Endothelial cell of umbilical vein (primary cell): ENCODE measurements at regions not wholly inside any gene's neighbourhood (a gene's known extent, or its start where the extent isn't known, plus 50 kb on each side); places are given as distances from the start of the nearest gene placed in this dataset.

Experiments used
- BruUV-seq: library from RNA; stranded (reverse); fragments of 400-500 nt; replicated peaks from 2 replicates; lab custom pipeline; 2021; lab: Mats Ljungman, UMichigan
- CTCF ChIA-PET: fragments of 300-600, 350-600 bp; sonication (Branson Sonifier 250); formaldehyde crosslinking; loops from one replicate; lab custom pipeline; 2021; ENCODE audit warnings: antibody characterized with exemption, inconsistent platforms; lab: Charles Lee
- POLR2A ChIA-PET: fragments of 300-600, 350-600 bp; sonication (Branson Sonifier 250); formaldehyde crosslinking; loops from one replicate; lab custom pipeline; 2021; ENCODE audit warnings: antibody characterized with exemption, inconsistent platforms; lab: Charles Lee
- DNase-seq: peaks from one replicate; pipeline ENCODE4 v3.0.0-alpha.2; 2011; ENCODE audit warnings: low read depth, low spot score
- FAIRE-seq: peaks from 2 replicates; lab custom pipeline; 2011; peaks lifted over from hg19 to GRCh38; lab: Jason Lieb, UNC
- H2AFZ ChIP-seq: 2 replicates; pipeline ENCODE4 v1.6.0; 2012; ENCODE audit warnings: low read depth, low read length, control low read depth, inconsistent platforms
- H3K27ac ChIP-seq: 2 replicates; pipeline ENCODE4 v1.5.1; 2011; ENCODE audit warnings: low read depth, mild to moderate bottlenecking, control low read depth, low read length, moderate library complexity; ENCODE audit not compliant: insufficient read depth
- H3K27me3 ChIP-seq, 2 experiments: 2 replicates each; pipeline versions ENCODE4 v1.6.0 to v1.6.1; 2011; ENCODE audit warnings: low read length in 2 of 2, mixed read lengths in 1 of 2; ENCODE audit not compliant: control insufficient read depth in 2 of 2, insufficient read depth in 2 of 2
- H3K36me3 ChIP-seq, 2 experiments: 2 replicates in 1 of 2; 3 replicates in 1 of 2; pipeline ENCODE4 v1.5.1; 2011; ENCODE audit warnings: low read length in 2 of 2, mild to moderate bottlenecking in 1 of 2, moderate library complexity in 1 of 2; ENCODE audit not compliant: control insufficient read depth in 2 of 2, insufficient read depth in 2 of 2; ENCODE audit errors: extremely low read depth in 1 of 2
- H3K4me1 ChIP-seq: 3 replicates; pipeline ENCODE4 v1.5.1; 2011; ENCODE audit warnings: mild to moderate bottlenecking, low read length; ENCODE audit not compliant: control insufficient read depth, insufficient read depth; ENCODE audit errors: extremely low read depth
- H3K4me2 ChIP-seq: 2 replicates; pipeline ENCODE4 v1.6.1; 2011; ENCODE audit warnings: low read length, control low read depth, mixed read lengths; ENCODE audit not compliant: insufficient read depth
- H3K4me3 ChIP-seq, 3 experiments: fragments of 200-600 bp in 1 of 3; sonication (generic), shearing (Covaris generic) in 1 of 3; replicated peaks in 1 of 3; 2 replicates each; pipeline ENCODE4 v1.5.1; 2011 to 2016; ENCODE audit warnings: control low read depth in 3 of 3, low read length in 3 of 3, mild to moderate bottlenecking in 2 of 3, inconsistent platforms in 1 of 3, low read depth in 1 of 3, moderate library complexity in 1 of 3; ENCODE audit not compliant: insufficient read depth in 1 of 3
- H3K79me2 ChIP-seq: 2 replicates; pipeline ENCODE4 v1.6.0; 2012; ENCODE audit warnings: low read length, inconsistent platforms; ENCODE audit not compliant: control insufficient read depth, insufficient read depth
- H3K9ac ChIP-seq: replicated peaks from 2 replicates; pipeline ENCODE3; 2011; ENCODE audit warnings: low read length, control low read depth; ENCODE audit not compliant: insufficient read depth; ENCODE audit errors: extremely low read depth
- H3K9me1 ChIP-seq: replicated peaks from 3 replicates; pipeline ENCODE4 v1.6.0; 2011; ENCODE audit warnings: mild to moderate bottlenecking, low read length; ENCODE audit not compliant: control insufficient read depth, insufficient read depth; ENCODE audit errors: extremely low read depth
- H3K9me3 ChIP-seq: replicated peaks from 2 replicates; pipeline ENCODE4 v1.5.1; 2012; ENCODE audit warnings: low read length, inconsistent platforms; ENCODE audit not compliant: control insufficient read depth, insufficient read depth
- H4K20me1 ChIP-seq: replicated peaks from 2 replicates; pipeline ENCODE3; 2011; ENCODE audit warnings: mild to moderate bottlenecking, low read length; ENCODE audit not compliant: control insufficient read depth, insufficient read depth; ENCODE audit errors: extremely low read depth
- EZH2 ChIP-seq: IDR thresholded peaks from 2 replicates; pipeline ENCODE4 v1.6.1; 2012; ENCODE audit warnings: borderline replicate concordance, low read depth, mild to moderate bottlenecking, moderate library complexity, low read length, inconsistent platforms; ENCODE audit not compliant: severe bottlenecking
- FOS ChIP-seq: IDR thresholded peaks from 2 replicates; pipeline ENCODE4 v1.6.1; 2011; ENCODE audit warnings: mild to moderate bottlenecking, low read length, moderate library complexity, borderline replicate concordance; ENCODE audit not compliant: insufficient read depth
- GATA2 ChIP-seq: IDR thresholded peaks from 2 replicates; pipeline ENCODE4 v1.7.0; 2011; ENCODE audit warnings: low read depth, mild to moderate bottlenecking, moderate library complexity, mixed read lengths, low read length; ENCODE audit not compliant: insufficient read length, insufficient read depth
- JUN ChIP-seq: IDR thresholded peaks from 2 replicates; pipeline ENCODE4 v1.6.1; 2011; ENCODE audit warnings: borderline replicate concordance, low read depth; ENCODE audit not compliant: insufficient read length, insufficient read depth
- MYC ChIP-seq: IDR thresholded peaks from one replicate; pipeline ENCODE4 v1.6.1; 2011; ENCODE audit warnings: mild to moderate bottlenecking, low read depth, low read length
- POLR2A ChIP-seq: IDR thresholded peaks from 2 replicates; pipeline ENCODE4 v1.6.1; 2012; ENCODE audit warnings: low read depth, mild to moderate bottlenecking, control low read depth, low read length
- POLR2AphosphoS5 ChIP-seq: IDR thresholded peaks from 2 replicates; pipeline ENCODE4 v1.6.1; 2012; ENCODE audit warnings: low read depth, mild to moderate bottlenecking, control low read depth, low read length, moderate library complexity; ENCODE audit not compliant: insufficient read depth
- dilution Hi-C: fragments of 300-500 bp; cut with MboI; formaldehyde crosslinking; loops from one replicate; pipeline ENCODE4 v1.15.0; 2019; ENCODE audit warnings: low sequenced_read_pairs; ENCODE audit not compliant: extremely low pct_ligation_motif_present
- intact Hi-C: fragments of 100-400 bp; cut with micrococcal nuclease; formaldehyde crosslinking; loops from one replicate; pipeline ENCODE4 v1.10.0; 2022
- TF ChIP-seq, protein P1 (sequence below): IDR thresholded peaks from 2 replicates; pipeline ENCODE4 v1.6.1; 2011; ENCODE audit not compliant: insufficient read depth, insufficient read length
- TF ChIP-seq, protein P2 (sequence below), 2 donors: IDR thresholded peaks; 1 replicate in 1 of 2; 2 replicates in 1 of 2; pipeline ENCODE4 v1.5.1; 2011; ENCODE audit warnings: low read length in 2 of 2, mild to moderate bottlenecking in 2 of 2, moderate library complexity in 2 of 2, control low read depth in 1 of 2, inconsistent platforms in 1 of 2, low read depth in 1 of 2; ENCODE audit not compliant: insufficient read depth in 1 of 2; ENCODE audit errors: extremely low read depth in 1 of 2

DNA sequence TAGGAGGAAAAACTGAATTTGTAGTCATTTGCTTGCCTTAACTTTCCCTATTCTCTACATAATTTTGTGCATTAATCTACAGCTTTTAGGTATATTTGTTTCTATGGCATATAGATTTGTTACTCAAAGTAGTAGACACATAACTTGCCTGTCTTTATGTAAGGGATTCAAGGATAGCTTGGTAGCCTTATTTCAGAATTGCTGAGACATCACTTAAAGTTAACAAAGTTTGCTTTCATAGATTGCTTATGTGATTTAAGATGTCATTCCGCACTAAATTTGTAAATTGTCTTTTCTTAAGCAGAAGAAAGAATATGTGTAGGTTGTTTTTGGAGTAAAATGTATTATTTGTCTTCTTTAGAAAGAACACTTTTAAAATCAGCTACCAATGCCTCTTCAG lies 477.7 kb upstream of the NOVA1 start:
- FAIRE-seq (no peak), DNase-seq (no peak)
- no TSS peak for BruUV-seq
- H3K4me3 ChIP-seq, result no peak overlapping the region
- H2AFZ ChIP-seq, result no peak overlapping the region
- no peaks in the 10 kb centered on the region for H3K9me1 ChIP-seq
- TF ChIP-seq, protein P1, sequence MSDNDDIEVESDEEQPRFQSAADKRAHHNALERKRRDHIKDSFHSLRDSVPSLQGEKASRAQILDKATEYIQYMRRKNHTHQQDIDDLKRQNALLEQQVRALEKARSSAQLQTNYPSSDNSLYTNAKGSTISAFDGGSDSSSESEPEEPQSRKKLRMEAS, result no peak
- TF ChIP-seq, protein P2, sequence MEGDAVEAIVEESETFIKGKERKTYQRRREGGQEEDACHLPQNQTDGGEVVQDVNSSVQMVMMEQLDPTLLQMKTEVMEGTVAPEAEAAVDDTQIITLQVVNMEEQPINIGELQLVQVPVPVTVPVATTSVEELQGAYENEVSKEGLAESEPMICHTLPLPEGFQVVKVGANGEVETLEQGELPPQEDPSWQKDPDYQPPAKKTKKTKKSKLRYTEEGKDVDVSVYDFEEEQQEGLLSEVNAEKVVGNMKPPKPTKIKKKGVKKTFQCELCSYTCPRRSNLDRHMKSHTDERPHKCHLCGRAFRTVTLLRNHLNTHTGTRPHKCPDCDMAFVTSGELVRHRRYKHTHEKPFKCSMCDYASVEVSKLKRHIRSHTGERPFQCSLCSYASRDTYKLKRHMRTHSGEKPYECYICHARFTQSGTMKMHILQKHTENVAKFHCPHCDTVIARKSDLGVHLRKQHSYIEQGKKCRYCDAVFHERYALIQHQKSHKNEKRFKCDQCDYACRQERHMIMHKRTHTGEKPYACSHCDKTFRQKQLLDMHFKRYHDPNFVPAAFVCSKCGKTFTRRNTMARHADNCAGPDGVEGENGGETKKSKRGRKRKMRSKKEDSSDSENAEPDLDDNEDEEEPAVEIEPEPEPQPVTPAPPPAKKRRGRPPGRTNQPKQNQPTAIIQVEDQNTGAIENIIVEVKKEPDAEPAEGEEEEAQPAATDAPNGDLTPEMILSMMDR (IDR thresholded peaks at IDR 0.05; ENCODE audit: extremely low read depth in 1 of 2, insufficient read depth in 1 of 2, low read depth in 1 of 2, low read length in 2 of 2), result no peak
- H3K9ac ChIP-seq, result no peak overlapping the region
- no peak overlapping the region for H3K4me2 ChIP-seq
- intact Hi-C loops (no loop called here), dilution Hi-C loops (no loop called here)
- H3K4me1 ChIP-seq, result no peaks in the 10 kb centered on the region
- ChIA-PET CTCF (no interaction called here), POLR2A (no interaction called here)
- no peaks in the 10 kb centered on the region for H3K79me2 ChIP-seq
- no peak overlapping the region for H3K27ac ChIP-seq
- no peaks in the 10 kb centered on the region for H3K9me3 ChIP-seq
- H3K36me3 ChIP-seq, result no peaks in the 10 kb centered on the region
- H4K20me1 ChIP-seq, result no peaks in the 10 kb centered on the region
- no peaks in the 10 kb centered on the region for H3K27me3 ChIP-seq

DNA sequence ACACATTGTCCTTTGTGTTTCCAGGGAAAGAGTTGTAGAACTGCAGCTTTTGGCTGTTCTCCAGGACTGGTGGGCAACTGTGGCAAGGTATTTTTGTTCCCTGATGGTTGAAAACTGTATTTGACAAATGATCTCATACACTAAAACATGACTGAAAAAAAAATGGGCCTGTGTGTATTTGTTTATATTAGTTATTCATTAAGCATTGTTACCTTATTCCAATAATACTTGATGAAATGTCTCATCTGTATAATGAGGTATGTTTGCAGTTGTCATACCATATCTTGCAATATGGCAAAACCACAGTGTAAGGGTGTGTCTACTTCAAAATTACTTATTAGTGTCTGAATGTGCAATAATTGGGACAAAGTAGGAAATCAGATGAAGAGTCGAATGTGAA lies 479.4 kb upstream of the NOVA1 start:
- no peaks in the 10 kb centered on the region for H3K79me2 ChIP-seq
- no peaks in the 10 kb centered on the region for H3K36me3 ChIP-seq
- H4K20me1 ChIP-seq, result no peaks in the 10 kb centered on the region
- H3K27ac ChIP-seq, result no peak overlapping the region
- H3K9me3 ChIP-seq, result no peaks in the 10 kb centered on the region
- FAIRE-seq (no peak), DNase-seq (no peak)
- H3K9me1 ChIP-seq, result no peaks in the 10 kb centered on the region
- TF ChIP-seq EZH2 (no peak), POLR2AphosphoS5 (no peak), MYC (no peak), JUN (no peak), POLR2A (no peak), GATA2 (no peak), FOS (no peak)
- TF ChIP-seq, protein P2 (IDR thresholded peaks at IDR 0.05; ENCODE audit: extremely low read depth in 1 of 2, insufficient read depth in 1 of 2, low read depth in 1 of 2, low read length in 2 of 2), result no peak
- TF ChIP-seq, protein P1, result no peak
- no peak overlapping the region for H3K4me3 ChIP-seq
- no peaks in the 10 kb centered on the region for H3K4me1 ChIP-seq
- no TSS peak for BruUV-seq
- H3K4me2 ChIP-seq, result no peak overlapping the region
- H3K27me3 ChIP-seq, result no peaks in the 10 kb centered on the region
- H3K9ac ChIP-seq, result no peak overlapping the region
- H2AFZ ChIP-seq, result no peak overlapping the region
- ChIA-PET CTCF (no interaction called here), POLR2A (no interaction called here)
- dilution Hi-C loops (no loop called here), intact Hi-C loops (no loop called here)
